ENCODE measurements at regions not wholly inside any gene's neighbourhood (a gene's known extent, or its start where the extent isn't known, plus 50 kb on each side); places are given as distances from the start of the nearest gene placed in this dataset.

DNA sequence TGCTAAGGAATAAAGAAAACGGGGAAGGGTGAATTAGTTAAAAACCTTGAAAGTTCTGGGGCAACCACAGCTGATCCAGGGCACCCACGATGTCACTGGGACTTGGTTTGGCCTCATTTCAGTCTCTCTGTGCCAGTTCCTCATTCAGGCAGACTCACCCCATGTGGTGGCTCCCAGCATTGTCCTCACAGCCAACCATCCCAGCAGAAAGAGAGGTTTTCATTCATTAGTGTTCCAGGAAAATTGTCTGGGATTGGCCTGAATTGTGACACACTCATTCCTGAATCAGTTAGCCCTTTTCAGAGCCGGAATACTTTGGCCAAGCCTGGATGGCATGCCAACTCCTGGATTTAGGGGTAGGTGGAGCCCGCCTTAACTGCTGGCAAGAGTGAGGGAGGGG lies 367.7 kb downstream of the PRDM2 start:
- no peaks in the 10 kb centered on the region; the same call in 1 of the 2 replicates for H3K27me3 Mint-ChIP-seq (ENCODE audit: low read depth)
- H3K4me3 Mint-ChIP-seq = no peak overlapping the region
- POLR2A ChIA-PET = no interaction called here
- DNase-seq (ENCODE audit: low spot score) (no peak), ATAC-seq (no peak)
- CTCF ChIA-PET = no interaction called here
- no peaks in the 10 kb centered on the region for H3K9me3 Mint-ChIP-seq
- TF ChIP-seq ZNF416 (CRISPR knock-in tag; IDR thresholded peaks at IDR 0.05) (no peak), NFYB (CRISPR knock-in tag; conservative IDR thresholded peaks at IDR 0.05; ENCODE audit: low read depth) (no peak), GTF2I (CRISPR knock-in tag; conservative IDR thresholded peaks at IDR 0.05) (no peak), ATF6 (CRISPR knock-in tag; IDR thresholded peaks at IDR 0.05) (no peak)
- H3K27ac Mint-ChIP-seq = no peak overlapping the region
- no peaks in the 10 kb centered on the region for H3K36me3 Mint-ChIP-seq
- peaks cover 9% of the 10 kb centered on the region for H3K4me1 Mint-ChIP-seq

- H3K4me3 Mint-ChIP-seq = no peak overlapping the region
- no peak for TF ChIP-seq JUN (CRISPR knock-in tag; IDR thresholded peaks at IDR 0.05)
- no peak for TF ChIP-seq CREB1 (CRISPR knock-in tag; IDR thresholded peaks at IDR 0.05)
- TF ChIP-seq MXD4 (CRISPR knock-in tag; IDR thresholded peaks at IDR 0.05; ENCODE audit: borderline replicate concordance) = no peak
- no peak for TF ChIP-seq ZNF232 (CRISPR knock-in tag; IDR thresholded peaks at IDR 0.05)
- no peak for TF ChIP-seq GRHL2 (CRISPR knock-in tag; IDR thresholded peaks at IDR 0.05; ENCODE audit: insufficient replicate concordance, severe bottlenecking)
- TF ChIP-seq ZBTB21 (CRISPR knock-in tag; IDR thresholded peaks at IDR 0.05; ENCODE audit: borderline replicate concordance) = no peak
- TF ChIP-seq, protein P1, sequence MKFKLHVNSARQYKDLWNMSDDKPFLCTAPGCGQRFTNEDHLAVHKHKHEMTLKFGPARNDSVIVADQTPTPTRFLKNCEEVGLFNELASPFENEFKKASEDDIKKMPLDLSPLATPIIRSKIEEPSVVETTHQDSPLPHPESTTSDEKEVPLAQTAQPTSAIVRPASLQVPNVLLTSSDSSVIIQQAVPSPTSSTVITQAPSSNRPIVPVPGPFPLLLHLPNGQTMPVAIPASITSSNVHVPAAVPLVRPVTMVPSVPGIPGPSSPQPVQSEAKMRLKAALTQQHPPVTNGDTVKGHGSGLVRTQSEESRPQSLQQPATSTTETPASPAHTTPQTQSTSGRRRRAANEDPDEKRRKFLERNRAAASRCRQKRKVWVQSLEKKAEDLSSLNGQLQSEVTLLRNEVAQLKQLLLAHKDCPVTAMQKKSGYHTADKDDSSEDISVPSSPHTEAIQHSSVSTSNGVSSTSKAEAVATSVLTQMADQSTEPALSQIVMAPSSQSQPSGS (CRISPR knock-in tag; IDR thresholded peaks at IDR 0.05; ENCODE audit: borderline replicate concordance, low read depth) = no peak
- TF ChIP-seq, protein P2, sequence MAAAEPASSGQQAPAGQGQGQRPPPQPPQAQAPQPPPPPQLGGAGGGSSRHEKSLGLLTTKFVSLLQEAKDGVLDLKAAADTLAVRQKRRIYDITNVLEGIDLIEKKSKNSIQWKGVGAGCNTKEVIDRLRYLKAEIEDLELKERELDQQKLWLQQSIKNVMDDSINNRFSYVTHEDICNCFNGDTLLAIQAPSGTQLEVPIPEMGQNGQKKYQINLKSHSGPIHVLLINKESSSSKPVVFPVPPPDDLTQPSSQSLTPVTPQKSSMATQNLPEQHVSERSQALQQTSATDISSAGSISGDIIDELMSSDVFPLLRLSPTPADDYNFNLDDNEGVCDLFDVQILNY (CRISPR knock-in tag; IDR thresholded peaks at IDR 0.05) = no peak
- TF ChIP-seq SP1 (CRISPR knock-in tag; conservative IDR thresholded peaks at IDR 0.05) = no peak
- H3K36me3 Mint-ChIP-seq = no peaks in the 10 kb centered on the region
- 0 out of 2 replicates have a peak, but pooled peaks cover under 1% of the 10 kb centered on the region for H3K9me3 Mint-ChIP-seq
- peaks cover 11% of the 10 kb centered on the region for H3K27me3 Mint-ChIP-seq (ENCODE audit: low read depth)
- DNase-seq (ENCODE audit: low spot score) (no peak), ATAC-seq (no peak)
- CTCF ChIA-PET = interaction anchor here (1.3 kb wide), 1 partner anchor 10 kb away, joined by 4 read pairs; no protein-coding TSS in a partner anchor
- H3K4me1 Mint-ChIP-seq = peaks cover 10% of the 10 kb centered on the region
- POLR2A ChIA-PET = no interaction called here
- no peak overlapping the region for H3K27ac Mint-ChIP-seq
Observed at GRCh38 chr1:14071581-14071980, 371.6 kb downstream of the PRDM2 start.

GRCh38 chr1:14080653-14081052 lies 380.7 kb downstream of the PRDM2 start:
- Mint-ChIP-seq H3K27ac (no peak overlapping the region), H3K4me3 (no peak overlapping the region), H3K9me3 (peaks cover 10% of the 10 kb centered on the region; the same call in 1 of the 2 replicates), H3K4me1 (peaks cover 10% of the 10 kb centered on the region), H3K27me3 (ENCODE audit: low read depth) (peaks cover 14% of the 10 kb centered on the region), H3K36me3 (no peaks in the 10 kb centered on the region)
- ATAC-seq (no peak), DNase-seq (ENCODE audit: low spot score) (no peak)
- CTCF ChIA-PET = no interaction called here
- TF ChIP-seq, protein P3, sequence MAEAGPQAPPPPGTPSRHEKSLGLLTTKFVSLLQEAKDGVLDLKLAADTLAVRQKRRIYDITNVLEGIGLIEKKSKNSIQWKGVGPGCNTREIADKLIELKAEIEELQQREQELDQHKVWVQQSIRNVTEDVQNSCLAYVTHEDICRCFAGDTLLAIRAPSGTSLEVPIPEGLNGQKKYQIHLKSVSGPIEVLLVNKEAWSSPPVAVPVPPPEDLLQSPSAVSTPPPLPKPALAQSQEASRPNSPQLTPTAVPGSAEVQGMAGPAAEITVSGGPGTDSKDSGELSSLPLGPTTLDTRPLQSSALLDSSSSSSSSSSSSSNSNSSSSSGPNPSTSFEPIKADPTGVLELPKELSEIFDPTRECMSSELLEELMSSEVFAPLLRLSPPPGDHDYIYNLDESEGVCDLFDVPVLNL (CRISPR knock-in tag; IDR thresholded peaks at IDR 0.05; ENCODE audit: borderline replicate concordance, low read depth) = no peak
- TF ChIP-seq JAZF1 (CRISPR knock-in tag; IDR thresholded peaks at IDR 0.05) (no peak), TCF7 (CRISPR knock-in tag; IDR thresholded peaks at IDR 0.05; ENCODE audit: low read depth) (no peak), NR3C1 (CRISPR knock-in tag; conservative IDR thresholded peaks at IDR 0.05; ENCODE audit: low read depth) (no peak), ZNF281 (CRISPR knock-in tag; IDR thresholded peaks at IDR 0.05) (no peak), IRF1 (CRISPR knock-in tag; IDR thresholded peaks at IDR 0.05) (no peak)
- TF ChIP-seq, protein P4, sequence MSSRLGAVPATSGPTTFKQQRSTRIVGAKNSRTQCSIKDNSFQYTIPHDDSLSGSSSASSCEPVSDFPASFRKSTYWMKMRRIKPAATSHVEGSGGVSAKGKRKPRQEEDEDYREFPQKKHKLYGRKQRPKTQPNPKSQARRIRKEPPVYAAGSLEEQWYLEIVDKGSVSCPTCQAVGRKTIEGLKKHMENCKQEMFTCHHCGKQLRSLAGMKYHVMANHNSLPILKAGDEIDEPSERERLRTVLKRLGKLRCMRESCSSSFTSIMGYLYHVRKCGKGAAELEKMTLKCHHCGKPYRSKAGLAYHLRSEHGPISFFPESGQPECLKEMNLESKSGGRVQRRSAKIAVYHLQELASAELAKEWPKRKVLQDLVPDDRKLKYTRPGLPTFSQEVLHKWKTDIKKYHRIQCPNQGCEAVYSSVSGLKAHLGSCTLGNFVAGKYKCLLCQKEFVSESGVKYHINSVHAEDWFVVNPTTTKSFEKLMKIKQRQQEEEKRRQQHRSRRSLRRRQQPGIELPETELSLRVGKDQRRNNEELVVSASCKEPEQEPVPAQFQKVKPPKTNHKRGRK (CRISPR knock-in tag; IDR thresholded peaks at IDR 0.05; ENCODE audit: borderline replicate concordance) = no peak
- POLR2A ChIA-PET = no interaction called here
